Dendritic cell treated with granulocyte-macrophage colony-stimulating factor and Interleukin-4, amounts not matched to agents 40 ng/mL and 50 ng/mL, for 4 days (primary cell): ENCODE measurements at regions not wholly inside any gene's neighbourhood (a gene's known extent, or its start where the extent isn't known, plus 50 kb on each side); places are given as distances from the start of the nearest gene placed in this dataset.

Source experiments
- H3K27ac Mint-ChIP-seq: one replicate; pipeline ENCODE4 v1.8.0; 2022; ENCODE audit warnings: mild to moderate bottlenecking, mixed read lengths
- H3K27me3 Mint-ChIP-seq: one replicate; pipeline ENCODE4 v1.8.0; 2022; ENCODE audit warnings: mild to moderate bottlenecking, mixed read lengths
- H3K36me3 Mint-ChIP-seq: one replicate; pipeline ENCODE4 v1.8.0; 2022; ENCODE audit warnings: low read depth, mixed read lengths
- H3K4me1 Mint-ChIP-seq: one replicate; pipeline ENCODE4 v1.8.0; 2022; ENCODE audit warnings: low read depth, mixed read lengths
- H3K4me3 Mint-ChIP-seq: one replicate; pipeline ENCODE4 v1.8.0; 2022; ENCODE audit warnings: mild to moderate bottlenecking, moderate library complexity, mixed read lengths
- H3K9me3 Mint-ChIP-seq: one replicate; pipeline ENCODE4 v1.8.0; 2022; ENCODE audit warnings: mixed read lengths
- intact Hi-C: fragments of 100-400 bp; cut with micrococcal nuclease; formaldehyde crosslinking; loops from one replicate; pipeline ENCODE4 v1.15.0; 2022

DNA sequence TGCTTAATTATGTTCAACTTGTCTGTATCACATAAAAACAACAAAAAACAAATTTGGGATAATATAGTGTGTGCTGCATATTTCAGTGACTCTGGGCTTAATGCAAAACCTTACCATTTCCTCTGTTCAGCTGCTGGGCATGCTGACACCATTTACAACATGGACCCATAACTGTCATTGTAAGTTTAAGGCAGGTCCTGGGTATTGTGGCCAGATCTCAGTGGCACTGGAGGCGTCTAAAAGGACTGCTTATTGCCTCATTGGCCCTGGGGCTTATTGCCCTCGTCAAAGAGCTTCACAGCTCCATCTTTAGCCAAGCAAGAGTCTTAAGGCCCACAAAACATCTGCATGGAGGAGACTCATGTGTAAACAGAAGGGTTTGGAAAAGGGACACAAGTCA is 390.2 kb downstream of the NR2F2 start:
- no peaks in the 10 kb centered on the region for H3K36me3 Mint-ChIP-seq
- no peak overlapping the region for H3K27ac Mint-ChIP-seq
- no peaks in the 10 kb centered on the region for H3K27me3 Mint-ChIP-seq
- H3K9me3 Mint-ChIP-seq = no peaks in the 10 kb centered on the region
- no peak overlapping the region for H3K4me3 Mint-ChIP-seq
- intact Hi-C loops = no loop called here
- peaks cover 25% of the 10 kb centered on the region for H3K4me1 Mint-ChIP-seq

DNA sequence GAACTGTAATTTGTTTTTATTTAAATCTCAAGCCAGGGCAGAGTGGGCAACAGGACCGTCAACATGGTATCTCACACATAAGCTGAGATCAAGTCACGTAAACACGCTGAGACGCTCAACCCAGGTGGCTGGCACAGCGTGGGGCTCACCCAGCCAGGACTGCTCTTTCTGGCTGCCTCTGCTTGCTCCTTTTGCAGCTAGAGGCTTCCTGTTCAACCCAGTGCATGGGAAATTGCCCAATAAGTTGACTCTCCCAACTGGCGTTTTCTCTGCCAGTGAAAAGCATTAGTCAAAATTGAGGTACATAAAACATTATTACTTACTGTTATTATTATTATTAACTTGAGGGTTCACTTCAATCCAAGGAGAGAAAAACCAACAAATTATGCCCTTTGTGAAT is 398.1 kb downstream of the NR2F2 start:
- H3K9me3 Mint-ChIP-seq = no peaks in the 10 kb centered on the region
- no peaks in the 10 kb centered on the region for H3K36me3 Mint-ChIP-seq
- no peak overlapping the region for H3K27ac Mint-ChIP-seq
- no peaks in the 10 kb centered on the region for H3K27me3 Mint-ChIP-seq
- peaks cover 14% of the 10 kb centered on the region for H3K4me1 Mint-ChIP-seq
- intact Hi-C loops = no loop called here
- no peak overlapping the region for H3K4me3 Mint-ChIP-seq

DNA sequence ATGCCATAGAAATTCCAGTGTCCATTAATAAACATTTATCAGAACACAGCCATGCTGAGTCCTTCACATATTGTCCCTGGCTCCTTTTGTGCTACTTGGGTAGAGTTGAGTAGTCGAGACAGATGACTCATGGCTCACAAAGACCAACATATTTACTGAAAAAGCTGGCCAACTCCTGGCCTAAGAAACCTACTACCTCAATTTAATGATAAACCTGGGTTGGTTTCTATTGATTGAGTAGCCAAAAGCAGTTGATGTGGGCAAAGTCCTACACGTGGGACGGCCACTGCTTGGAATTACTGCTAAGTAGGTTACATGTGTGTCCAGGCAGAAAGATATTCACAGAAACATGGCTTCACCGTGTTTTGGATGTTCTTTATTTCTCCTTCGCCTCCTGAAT is 402.2 kb downstream of the NR2F2 start:
- Mint-ChIP-seq H3K36me3 (no peaks in the 10 kb centered on the region), H3K9me3 (no peaks in the 10 kb centered on the region), H3K4me1 (peaks cover 21% of the 10 kb centered on the region), H3K27ac (no peak overlapping the region), H3K27me3 (no peaks in the 10 kb centered on the region), H3K4me3 (no peak overlapping the region)
- intact Hi-C loops = no loop called here

DNA sequence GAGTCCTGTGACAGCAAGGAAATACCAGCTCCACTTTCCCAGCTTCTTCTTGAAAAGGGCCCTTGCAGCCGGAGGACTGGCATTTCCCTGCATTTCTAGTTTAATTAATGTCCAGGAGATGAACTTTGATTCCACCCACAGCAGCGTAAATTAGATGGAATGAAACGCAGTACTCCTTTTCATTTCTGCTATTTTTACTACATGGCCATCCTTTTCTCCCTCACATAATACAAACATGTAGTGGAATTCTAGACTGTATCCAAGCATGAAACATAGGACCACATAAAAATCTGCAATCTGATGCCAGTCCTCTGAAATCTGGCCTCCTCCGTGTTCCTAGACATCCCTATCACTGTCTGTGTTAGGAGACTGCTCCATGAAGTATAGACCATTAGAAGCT is 403.2 kb downstream of the NR2F2 start:
- H3K36me3 Mint-ChIP-seq = no peaks in the 10 kb centered on the region
- H3K4me1 Mint-ChIP-seq = peaks cover 12% of the 10 kb centered on the region
- H3K27me3 Mint-ChIP-seq = no peaks in the 10 kb centered on the region
- no peak overlapping the region for H3K4me3 Mint-ChIP-seq
- no peak overlapping the region for H3K27ac Mint-ChIP-seq
- H3K9me3 Mint-ChIP-seq = no peaks in the 10 kb centered on the region
- intact Hi-C loops = no loop called here

DNA sequence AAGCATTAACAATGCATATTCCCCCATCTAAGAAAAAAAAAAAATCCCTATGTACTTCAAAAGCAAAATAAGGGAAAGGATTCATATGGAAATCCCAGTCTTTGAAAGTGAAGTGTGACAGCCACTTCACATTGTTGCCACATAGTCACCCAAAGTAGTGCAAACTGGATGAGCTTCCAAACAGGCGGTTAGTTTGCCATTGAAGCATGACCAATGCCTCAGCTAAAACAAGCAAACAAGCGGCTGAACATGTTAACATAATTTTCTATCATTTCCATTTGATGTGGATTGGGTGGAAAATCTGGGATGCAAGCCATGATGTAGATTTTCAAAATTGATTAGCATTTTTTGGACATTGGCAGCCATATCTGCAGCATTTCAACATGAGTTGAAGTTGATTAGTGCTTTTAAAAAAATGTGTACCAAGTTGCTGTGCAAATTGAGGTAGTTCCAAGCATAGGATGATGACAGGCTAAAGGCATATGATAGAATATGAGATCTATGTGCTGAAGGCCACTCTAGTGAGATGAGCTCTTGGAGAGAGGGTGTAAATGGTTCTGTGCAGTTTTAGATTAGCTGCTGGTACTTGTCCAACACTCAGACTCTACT is 405.2 kb downstream of the NR2F2 start:
- Mint-ChIP-seq H3K9me3 (no peaks in the 10 kb centered on the region), H3K36me3 (no peaks in the 10 kb centered on the region), H3K4me3 (no peak overlapping the region), H3K27ac (no peak overlapping the region), H3K27me3 (no peaks in the 10 kb centered on the region), H3K4me1 (peaks cover 7% of the 10 kb centered on the region)
- intact Hi-C loops = no loop called here

DNA sequence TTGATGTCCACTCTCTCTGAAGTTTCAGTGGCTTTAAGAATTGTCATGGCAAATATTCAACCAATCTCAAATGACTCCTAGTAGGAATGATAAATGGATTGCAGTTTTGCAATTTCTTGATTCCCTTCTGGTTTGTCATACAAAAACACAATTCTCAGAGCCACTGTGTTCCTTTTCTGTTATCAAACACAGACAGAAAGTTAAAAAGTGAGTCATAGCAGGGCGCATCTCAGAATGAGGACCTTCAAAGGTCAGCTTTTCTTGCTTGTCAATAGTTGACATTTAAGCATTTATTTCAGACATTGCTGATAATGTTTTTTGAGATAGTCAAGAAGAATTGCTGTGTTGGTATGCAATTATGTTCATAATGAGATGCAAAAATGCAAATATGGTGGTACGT is 405.9 kb downstream of the NR2F2 start:
- peaks cover 7% of the 10 kb centered on the region for H3K4me1 Mint-ChIP-seq
- H3K9me3 Mint-ChIP-seq = no peaks in the 10 kb centered on the region
- intact Hi-C loops = no loop called here
- H3K36me3 Mint-ChIP-seq = no peaks in the 10 kb centered on the region
- no peaks in the 10 kb centered on the region for H3K27me3 Mint-ChIP-seq
- H3K27ac Mint-ChIP-seq = no peak overlapping the region
- H3K4me3 Mint-ChIP-seq = no peak overlapping the region

DNA sequence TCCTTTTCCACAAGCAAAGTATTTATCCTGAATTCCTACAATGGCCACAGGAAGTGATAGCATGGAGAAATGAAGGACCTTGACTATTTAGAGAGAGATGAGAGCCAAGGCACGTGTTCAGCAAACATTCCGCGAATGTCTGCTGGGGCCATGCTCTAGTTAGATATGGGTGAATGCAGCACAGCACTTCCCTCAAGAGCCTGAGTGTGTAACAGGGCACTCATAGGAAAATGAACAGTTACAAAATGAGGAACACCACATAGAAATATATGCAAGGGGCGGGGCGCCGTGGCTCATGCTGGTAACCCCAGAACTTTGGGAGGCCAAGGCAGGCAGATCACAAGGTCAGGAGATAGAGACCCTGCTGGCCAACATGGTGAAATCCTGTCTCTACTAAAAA is 406.9 kb downstream of the NR2F2 start:
- intact Hi-C loops = no loop called here

DNA sequence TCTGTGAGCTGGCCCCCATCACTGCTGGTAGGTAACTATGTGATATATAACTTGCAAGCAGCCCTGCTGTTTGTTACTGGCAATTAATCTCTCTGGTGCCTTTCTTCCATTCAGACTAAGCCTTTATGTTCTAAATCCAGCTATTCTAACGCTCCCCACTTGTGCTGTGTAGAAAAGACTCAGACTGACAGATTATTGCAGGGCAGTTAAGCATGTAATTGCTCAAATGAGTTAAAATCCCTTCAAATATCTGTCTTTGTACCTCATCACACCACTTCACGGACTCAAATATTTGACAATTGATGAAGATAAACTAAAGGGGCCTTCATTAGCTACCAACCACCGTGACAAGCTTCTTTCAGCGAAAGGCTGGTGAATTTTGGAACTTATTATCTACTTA is 416.2 kb downstream of the NR2F2 start:
- no peaks in the 10 kb centered on the region for H3K9me3 Mint-ChIP-seq
- intact Hi-C loops = no loop called here
- H3K27me3 Mint-ChIP-seq = peaks cover 12% of the 10 kb centered on the region

More for the DNA sequence above, 406.9 kb downstream of the NR2F2 start:
- H3K27me3 Mint-ChIP-seq = no peaks in the 10 kb centered on the region
- H3K36me3 Mint-ChIP-seq = no peaks in the 10 kb centered on the region
- no peaks in the 10 kb centered on the region for H3K9me3 Mint-ChIP-seq
- peaks cover 7% of the 10 kb centered on the region for H3K4me1 Mint-ChIP-seq
- no peak overlapping the region for H3K27ac Mint-ChIP-seq
- no peak overlapping the region for H3K4me3 Mint-ChIP-seq

DNA sequence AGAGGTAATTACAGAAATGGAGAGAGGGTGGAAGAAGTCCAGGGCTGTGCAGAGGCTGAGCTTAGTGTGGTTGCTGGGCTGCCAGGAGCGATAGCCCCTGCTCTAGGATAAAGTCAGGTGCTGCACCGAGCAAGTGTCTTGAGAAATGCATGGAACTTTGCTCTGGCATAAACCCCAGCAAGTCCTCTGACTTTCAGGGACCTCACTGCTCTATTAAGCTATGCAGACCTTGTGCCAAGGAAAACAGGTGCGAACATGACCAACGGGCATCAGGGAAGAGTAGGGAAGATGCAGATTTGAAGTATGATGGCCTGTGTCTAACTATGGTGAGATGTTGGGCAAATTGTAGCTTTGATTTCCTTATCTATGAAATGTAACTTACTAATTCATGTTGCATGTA is 416.8 kb downstream of the NR2F2 start:
- Mint-ChIP-seq H3K36me3 (no peaks in the 10 kb centered on the region), H3K9me3 (no peaks in the 10 kb centered on the region), H3K4me3 (no peak overlapping the region), H3K27ac (no peak overlapping the region), H3K27me3 (peaks cover 12% of the 10 kb centered on the region), H3K4me1 (no peaks in the 10 kb centered on the region)
- intact Hi-C loops = no loop called here

More for the DNA sequence above, 416.2 kb downstream of the NR2F2 start:
- no peak overlapping the region for H3K4me3 Mint-ChIP-seq
- H3K27ac Mint-ChIP-seq = no peak overlapping the region
- no peaks in the 10 kb centered on the region for H3K36me3 Mint-ChIP-seq
- no peaks in the 10 kb centered on the region for H3K4me1 Mint-ChIP-seq

DNA sequence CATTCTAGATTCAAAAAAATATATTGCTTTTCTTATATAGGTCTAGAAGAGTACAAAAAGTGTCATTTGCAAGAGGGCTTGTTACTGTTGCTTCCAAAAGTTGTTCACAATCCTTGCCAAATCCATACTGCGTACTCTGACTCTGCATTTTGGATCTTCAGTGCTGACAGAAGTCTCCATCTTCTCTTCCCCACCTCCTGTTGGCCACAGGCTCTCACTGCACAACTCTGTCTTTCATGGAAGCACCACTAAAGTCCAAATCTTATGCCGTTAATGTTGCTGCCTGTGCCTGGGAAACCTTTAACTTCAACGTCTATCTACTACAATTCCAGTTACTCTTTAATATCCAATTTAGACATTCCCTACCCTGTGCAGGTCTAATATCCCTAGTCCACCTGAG is 419.9 kb downstream of the NR2F2 start:
- no peaks in the 10 kb centered on the region for H3K4me1 Mint-ChIP-seq
- no peaks in the 10 kb centered on the region for H3K36me3 Mint-ChIP-seq
- peaks cover 10% of the 10 kb centered on the region for H3K27me3 Mint-ChIP-seq
- no peak overlapping the region for H3K4me3 Mint-ChIP-seq
- H3K27ac Mint-ChIP-seq = no peak overlapping the region
- intact Hi-C loops = no loop called here
- H3K9me3 Mint-ChIP-seq = no peaks in the 10 kb centered on the region

DNA sequence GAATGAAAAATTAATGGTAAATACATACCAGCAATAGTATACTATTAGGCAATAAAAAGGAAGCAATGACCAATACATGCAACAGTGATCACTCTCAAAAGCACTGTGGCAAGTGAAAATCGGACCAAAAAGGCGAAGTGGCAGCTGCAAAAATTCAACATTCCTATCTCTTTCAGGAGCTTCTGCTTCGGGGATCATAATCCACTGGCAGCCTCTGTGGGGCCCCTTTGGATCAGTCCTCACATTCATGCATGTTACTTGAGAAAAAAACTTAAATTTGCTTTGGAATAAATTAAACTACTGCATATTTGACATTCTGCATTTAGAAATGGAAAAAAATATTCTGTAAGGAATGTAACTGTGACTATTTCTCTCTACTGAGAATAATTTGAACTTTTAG is 425.6 kb downstream of the NR2F2 start:
- Mint-ChIP-seq H3K4me3 (no peak overlapping the region), H3K4me1 (no peaks in the 10 kb centered on the region), H3K27ac (no peak overlapping the region), H3K9me3 (no peaks in the 10 kb centered on the region), H3K36me3 (no peaks in the 10 kb centered on the region), H3K27me3 (peaks cover 3% of the 10 kb centered on the region)
- intact Hi-C loops = no loop called here

DNA sequence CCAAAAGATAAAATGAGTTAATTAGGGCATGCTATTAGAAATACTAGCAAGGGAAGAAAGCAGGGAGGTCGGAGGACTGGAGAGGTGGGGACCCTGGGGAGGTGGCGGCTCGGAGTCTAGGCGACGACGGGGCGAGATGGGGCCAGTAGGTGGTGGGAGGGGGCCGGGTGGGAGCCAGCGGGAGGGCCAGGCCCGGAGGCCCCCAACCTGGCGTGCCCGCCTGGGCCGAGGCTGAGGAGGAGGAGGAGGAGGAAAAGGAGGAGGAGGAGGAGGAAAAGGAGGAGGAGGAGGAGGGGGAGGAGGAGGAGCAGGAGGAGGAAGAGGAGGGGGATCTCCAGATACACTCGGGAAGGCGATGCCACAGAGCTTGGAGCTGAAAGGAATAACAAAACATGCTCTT is 426.2 kb downstream of the NR2F2 start:
- H3K4me3 Mint-ChIP-seq = no peak overlapping the region
- intact Hi-C loops = no loop called here
- peaks cover 3% of the 10 kb centered on the region for H3K27me3 Mint-ChIP-seq
- no peaks in the 10 kb centered on the region for H3K36me3 Mint-ChIP-seq
- no peak overlapping the region for H3K27ac Mint-ChIP-seq
- no peaks in the 10 kb centered on the region for H3K4me1 Mint-ChIP-seq
- no peaks in the 10 kb centered on the region for H3K9me3 Mint-ChIP-seq

DNA sequence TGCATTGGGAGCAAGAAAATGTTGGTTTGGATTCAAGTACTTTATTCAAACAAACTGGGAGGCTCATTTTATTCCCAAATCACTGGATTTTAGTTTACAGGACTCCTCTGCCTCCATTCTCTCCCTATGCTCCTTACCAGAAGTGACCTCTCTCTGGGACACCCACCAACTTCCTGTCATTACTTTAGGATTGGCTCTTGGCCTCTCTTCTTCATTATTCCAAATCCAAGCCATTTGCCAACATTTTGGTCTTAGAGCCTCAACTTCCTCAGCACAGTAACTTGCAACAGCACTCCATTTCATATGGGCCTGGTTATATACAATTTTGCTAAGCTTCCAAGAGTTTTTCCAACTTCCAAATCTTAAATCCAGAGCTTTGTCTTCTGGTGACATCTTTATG is 432.1 kb downstream of the NR2F2 start:
- peaks cover 3% of the 10 kb centered on the region for H3K27me3 Mint-ChIP-seq
- H3K36me3 Mint-ChIP-seq = no peaks in the 10 kb centered on the region
- intact Hi-C loops = no loop called here
- H3K27ac Mint-ChIP-seq = no peak overlapping the region
- no peak overlapping the region for H3K4me3 Mint-ChIP-seq
- no peaks in the 10 kb centered on the region for H3K9me3 Mint-ChIP-seq
- H3K4me1 Mint-ChIP-seq = no peaks in the 10 kb centered on the region

DNA sequence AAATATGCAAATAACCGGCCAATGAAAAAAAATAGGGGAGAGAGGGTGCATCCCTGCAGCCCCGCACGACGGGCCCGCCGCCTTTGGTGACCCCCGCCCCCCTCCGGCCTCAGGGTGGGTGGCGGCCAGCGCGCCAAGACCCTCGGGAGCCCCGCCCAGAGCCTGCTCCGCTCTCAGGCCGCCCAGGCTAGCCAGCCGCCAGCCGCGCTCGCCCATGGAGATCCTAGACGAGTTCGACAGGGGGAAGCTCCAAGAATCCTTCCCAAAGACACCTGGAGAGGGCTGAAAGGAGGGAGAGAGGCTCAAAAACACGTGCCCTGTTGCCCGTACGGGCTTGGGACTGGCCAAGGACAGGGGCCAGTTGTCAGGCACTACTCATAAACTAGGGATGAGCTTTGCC is 434.0 kb downstream of the NR2F2 start:
- no peaks in the 10 kb centered on the region for H3K4me1 Mint-ChIP-seq

DNA sequence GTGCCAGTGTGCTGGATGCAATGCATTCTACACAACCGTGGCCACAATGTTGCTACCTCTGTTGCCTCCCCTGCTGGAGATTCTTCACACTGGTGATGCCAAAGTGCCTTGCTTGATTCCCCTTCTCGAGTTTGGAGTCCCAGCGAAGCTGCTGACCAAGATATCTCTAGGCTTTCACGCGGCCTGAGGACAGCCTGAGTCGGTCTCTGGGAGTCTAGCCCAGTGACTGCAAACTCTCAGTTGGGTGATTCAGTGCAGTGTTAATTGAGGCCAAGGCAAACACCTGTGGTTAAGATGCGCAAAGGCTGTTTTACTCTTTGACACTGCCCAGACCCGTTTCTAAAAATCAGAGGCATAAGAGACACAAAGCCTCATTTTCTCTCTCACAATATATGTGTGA is 434.4 kb downstream of the NR2F2 start:
- no peaks in the 10 kb centered on the region for H3K9me3 Mint-ChIP-seq
- intact Hi-C loops = no loop called here
- no peaks in the 10 kb centered on the region for H3K4me1 Mint-ChIP-seq
- H3K27ac Mint-ChIP-seq = no peak overlapping the region
- no peak overlapping the region for H3K4me3 Mint-ChIP-seq
- no peaks in the 10 kb centered on the region for H3K36me3 Mint-ChIP-seq
- peaks cover 3% of the 10 kb centered on the region for H3K27me3 Mint-ChIP-seq

More for the DNA sequence above, 434.0 kb downstream of the NR2F2 start:
- Mint-ChIP-seq H3K4me3 (no peak overlapping the region), H3K27me3 (peaks cover 3% of the 10 kb centered on the region), H3K36me3 (no peaks in the 10 kb centered on the region), H3K27ac (no peak overlapping the region), H3K9me3 (no peaks in the 10 kb centered on the region)
- intact Hi-C loops = no loop called here
